T-helper 2 cell treated with Interferon-gamma antibody and Interleukin-4, amounts not matched to agents 5 μg/mL and 100 μg/mL, for 36 hours (primary cell): ENCODE measurements at regions not wholly inside any gene's neighbourhood (a gene's known extent, or its start where the extent isn't known, plus 50 kb on each side); places are given as distances from the start of the nearest gene placed in this dataset.

Experiments used
- DNase-seq: peaks from one replicate; pipeline ENCODE4 v3.0.0; 2021; ENCODE audit warnings: low spot score
- H3K27ac Mint-ChIP-seq: one replicate; pipeline ENCODE4 v1.8.0; 2021; ENCODE audit warnings: mild to moderate bottlenecking, mixed read lengths
- H3K27me3 Mint-ChIP-seq: one replicate; pipeline ENCODE4 v1.8.0; 2021; ENCODE audit warnings: low read depth, mixed read lengths
- H3K36me3 Mint-ChIP-seq: one replicate; pipeline ENCODE4 v1.8.0; 2021; ENCODE audit warnings: low read depth, mixed read lengths
- H3K4me1 Mint-ChIP-seq: one replicate; pipeline ENCODE4 v1.8.0; 2021; ENCODE audit warnings: low read depth, mixed read lengths
- H3K4me3 Mint-ChIP-seq: one replicate; pipeline ENCODE4 v1.8.0; 2022; ENCODE audit warnings: mild to moderate bottlenecking, moderate library complexity, mixed read lengths
- H3K9me3 Mint-ChIP-seq: one replicate; pipeline ENCODE4 v1.8.0; 2021; ENCODE audit warnings: mixed read lengths

DNA sequence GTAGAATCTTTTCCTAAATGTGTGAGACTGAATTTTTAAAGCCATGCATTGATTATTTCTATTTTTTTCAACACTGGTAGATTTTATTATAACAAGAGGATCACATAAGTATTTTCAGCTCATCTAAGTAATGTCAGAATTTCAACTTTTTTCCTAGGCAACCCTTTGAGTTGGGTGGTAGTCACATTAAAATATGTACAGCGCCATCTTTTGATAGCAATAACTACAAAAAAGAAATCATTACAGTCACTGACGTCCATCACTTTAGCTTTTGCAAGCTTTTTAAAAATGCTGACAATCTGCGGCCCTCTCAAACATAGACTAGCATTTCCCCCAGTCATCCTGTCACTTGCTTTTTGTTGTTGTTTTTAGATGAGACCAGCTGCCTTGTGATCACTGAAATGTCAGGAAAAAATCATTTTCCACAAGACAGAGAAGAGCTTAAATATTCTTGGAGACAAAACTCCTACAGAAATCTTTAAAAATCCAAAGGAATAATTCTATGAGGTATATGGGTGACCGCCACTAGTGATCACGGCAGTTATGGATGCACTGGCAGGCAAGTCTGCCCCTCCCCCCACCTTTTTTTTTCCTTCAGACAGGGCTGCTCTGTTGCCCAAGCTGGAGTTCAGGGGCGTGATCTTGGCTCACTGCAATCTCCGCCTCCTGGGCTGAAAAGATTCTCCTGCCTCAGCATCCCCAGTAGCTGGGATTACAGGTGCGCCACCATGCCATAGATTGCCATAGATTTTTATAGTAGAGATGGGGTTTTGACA, 384.0 kb upstream of the KCNMB2 start:
- Mint-ChIP-seq H3K4me1 (no peaks in the 10 kb centered on the region), H3K36me3 (no peaks in the 10 kb centered on the region), H3K4me3 (no peak overlapping the region), H3K9me3 (no peaks in the 10 kb centered on the region), H3K27me3 (no peaks in the 10 kb centered on the region), H3K27ac (no peak overlapping the region)
- no peak for DNase-seq

DNA sequence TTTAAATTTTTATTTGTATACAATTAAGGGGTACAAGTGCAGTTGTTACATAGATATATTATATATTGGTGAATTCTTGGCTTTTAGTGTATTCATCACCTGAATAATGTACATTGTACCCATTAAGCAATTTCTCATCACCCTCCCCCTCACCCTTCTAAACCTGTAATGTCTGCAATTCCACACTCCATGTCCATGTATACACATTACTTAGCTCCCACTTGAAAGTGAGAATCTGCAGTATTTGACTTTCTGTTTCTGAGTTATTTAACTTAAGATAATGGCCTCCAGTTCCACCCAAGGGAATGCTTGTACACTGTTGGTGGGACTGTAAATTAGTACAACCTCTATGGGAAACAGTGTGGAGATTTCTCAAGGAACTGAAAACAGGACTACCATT, 383.2 kb upstream of the KCNMB2 start:
- Mint-ChIP-seq H3K4me1 (no peaks in the 10 kb centered on the region), H3K9me3 (no peaks in the 10 kb centered on the region), H3K4me3 (no peak overlapping the region), H3K27me3 (no peaks in the 10 kb centered on the region), H3K27ac (no peak overlapping the region), H3K36me3 (no peaks in the 10 kb centered on the region)
- no peak for DNase-seq

DNA sequence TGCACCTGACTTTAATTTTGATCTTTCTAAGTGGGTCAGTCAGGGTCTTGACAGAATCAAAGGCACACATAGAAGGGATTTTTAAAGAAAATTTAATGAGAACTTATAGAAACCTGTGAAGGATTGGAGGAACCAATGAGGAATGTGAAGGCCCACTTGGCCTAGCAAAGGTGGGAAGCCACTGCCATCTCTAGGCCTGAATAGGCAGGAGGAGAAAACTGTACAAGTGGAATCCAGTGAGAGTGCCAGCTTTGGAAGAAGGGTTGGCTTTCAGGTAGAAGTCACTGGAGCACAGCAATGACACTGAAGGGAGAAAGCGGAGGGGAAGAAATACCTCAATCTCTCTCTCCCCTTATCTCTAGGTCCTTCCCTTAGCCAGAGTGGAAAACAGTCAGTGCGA, 380.7 kb upstream of the KCNMB2 start:
- no peaks in the 10 kb centered on the region for H3K9me3 Mint-ChIP-seq
- no peaks in the 10 kb centered on the region for H3K4me1 Mint-ChIP-seq
- H3K36me3 Mint-ChIP-seq, result no peaks in the 10 kb centered on the region
- H3K4me3 Mint-ChIP-seq, result no peak overlapping the region
- no peak for DNase-seq
- no peak overlapping the region for H3K27ac Mint-ChIP-seq
- H3K27me3 Mint-ChIP-seq, result no peaks in the 10 kb centered on the region

DNA sequence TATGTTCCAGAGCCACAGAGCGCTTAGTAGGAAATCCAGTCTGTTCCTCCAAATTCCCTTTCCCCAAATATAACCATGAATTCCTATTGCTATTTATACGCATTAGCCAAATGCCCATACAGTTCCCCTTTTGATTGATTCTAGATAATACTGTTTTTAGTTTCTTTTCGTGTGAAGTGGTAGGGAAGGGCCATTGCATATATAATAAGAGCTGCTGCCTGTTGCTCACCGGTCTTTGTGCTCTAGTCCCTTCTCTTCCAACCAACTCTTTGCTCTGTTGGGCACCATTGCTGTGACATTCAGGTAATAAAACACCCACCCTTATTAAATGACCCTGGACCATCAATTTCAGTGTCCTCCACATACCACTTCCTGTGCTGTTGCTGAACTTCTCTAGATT, 379.9 kb upstream of the KCNMB2 start:
- H3K4me1 Mint-ChIP-seq, result no peaks in the 10 kb centered on the region
- no peaks in the 10 kb centered on the region for H3K9me3 Mint-ChIP-seq
- H3K27ac Mint-ChIP-seq, result no peak overlapping the region
- H3K36me3 Mint-ChIP-seq, result no peaks in the 10 kb centered on the region
- no peaks in the 10 kb centered on the region for H3K27me3 Mint-ChIP-seq
- no peak for DNase-seq
- no peak overlapping the region for H3K4me3 Mint-ChIP-seq

DNA sequence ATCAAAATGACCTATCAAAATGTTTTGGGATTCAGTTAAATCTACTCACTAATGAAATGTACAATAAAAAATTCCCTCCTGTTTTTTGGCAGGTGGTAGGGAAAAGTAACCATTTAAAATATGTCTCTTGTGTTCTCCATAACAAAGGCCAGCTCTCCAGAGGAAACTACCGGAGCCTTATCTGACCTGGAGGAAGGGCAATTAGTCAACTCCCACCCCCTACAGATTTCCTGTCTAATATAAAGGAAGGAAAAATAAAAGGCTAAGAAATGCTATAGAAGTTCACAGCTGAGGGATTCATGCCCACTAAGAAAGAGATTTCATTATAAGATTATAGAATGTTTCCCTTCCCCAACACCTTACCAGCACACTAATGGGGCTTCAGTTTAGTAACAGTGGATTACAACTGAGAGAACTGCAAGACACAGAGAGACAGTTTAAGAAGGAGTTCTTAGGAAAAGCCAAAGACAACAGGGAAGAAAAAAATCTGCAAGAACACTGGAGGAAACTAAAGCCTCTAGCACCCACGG, 376.5 kb upstream of the KCNMB2 start:
- Mint-ChIP-seq H3K4me1 (no peaks in the 10 kb centered on the region), H3K27me3 (no peaks in the 10 kb centered on the region), H3K9me3 (no peaks in the 10 kb centered on the region), H3K4me3 (no peak overlapping the region), H3K27ac (no peak overlapping the region), H3K36me3 (no peaks in the 10 kb centered on the region)
- no peak for DNase-seq

DNA sequence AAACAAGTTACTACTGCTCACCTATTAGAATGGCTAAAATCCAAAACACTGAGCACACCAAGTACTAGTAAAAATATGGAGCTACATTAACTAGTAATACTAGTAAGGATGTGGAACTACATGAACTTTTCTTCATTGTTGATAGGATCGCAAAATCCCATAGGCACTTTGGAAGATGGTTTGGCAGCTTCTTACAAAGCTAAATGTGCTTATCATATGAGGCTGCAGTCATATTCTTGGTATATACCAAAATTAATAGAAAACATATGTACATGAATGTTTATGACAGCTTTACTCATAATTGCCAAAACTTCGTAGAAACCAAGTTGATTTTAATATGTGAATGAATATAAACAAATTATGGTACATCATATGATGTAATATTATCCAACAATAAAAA, 366.8 kb upstream of the KCNMB2 start:
- Mint-ChIP-seq H3K4me3 (no peak overlapping the region), H3K36me3 (no peaks in the 10 kb centered on the region), H3K27me3 (no peaks in the 10 kb centered on the region), H3K9me3 (no peaks in the 10 kb centered on the region), H3K4me1 (no peaks in the 10 kb centered on the region), H3K27ac (no peak overlapping the region)
- DNase-seq, result no peak

DNA sequence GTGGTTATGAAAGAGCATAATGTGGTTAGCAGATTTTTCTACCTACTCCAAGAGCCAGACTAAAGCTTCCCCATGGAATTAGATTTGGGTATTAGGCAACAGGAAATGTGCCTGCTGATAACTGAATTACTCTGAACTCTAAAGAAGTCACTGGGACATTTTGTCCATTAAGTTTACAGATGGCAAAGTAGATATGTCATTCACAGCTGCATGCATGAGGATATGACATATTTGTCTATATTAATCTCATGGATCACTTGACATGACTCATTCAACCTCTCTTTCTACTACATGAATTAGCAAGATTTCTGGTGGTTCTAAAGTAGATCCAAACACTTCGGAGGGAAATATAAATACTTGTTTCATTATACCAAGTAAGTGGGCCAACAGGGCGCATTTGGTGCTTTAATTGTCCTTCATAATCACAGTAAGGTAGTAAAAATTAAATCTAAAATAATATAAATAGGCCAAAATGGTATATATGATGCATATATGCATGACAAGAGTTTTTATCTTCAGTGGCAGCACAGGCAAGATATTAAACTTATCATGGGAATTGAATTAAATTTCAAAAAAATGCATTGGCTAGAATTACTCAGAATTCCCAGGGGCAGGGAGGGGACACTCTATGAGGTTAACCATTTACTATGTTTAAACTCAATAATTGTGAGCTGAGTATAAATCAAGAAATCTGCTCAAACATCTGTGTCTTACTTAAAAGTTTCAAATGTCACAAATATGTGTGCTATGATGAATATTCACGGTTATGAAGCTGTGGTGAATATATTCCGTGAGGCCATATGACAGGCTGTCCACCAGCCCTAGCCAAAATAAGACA, 365.3 kb upstream of the KCNMB2 start:
- Mint-ChIP-seq H3K4me3 (no peak overlapping the region), H3K4me1 (no peaks in the 10 kb centered on the region), H3K9me3 (no peaks in the 10 kb centered on the region), H3K27me3 (no peaks in the 10 kb centered on the region), H3K36me3 (no peaks in the 10 kb centered on the region), H3K27ac (no peak overlapping the region)
- no peak for DNase-seq

DNA sequence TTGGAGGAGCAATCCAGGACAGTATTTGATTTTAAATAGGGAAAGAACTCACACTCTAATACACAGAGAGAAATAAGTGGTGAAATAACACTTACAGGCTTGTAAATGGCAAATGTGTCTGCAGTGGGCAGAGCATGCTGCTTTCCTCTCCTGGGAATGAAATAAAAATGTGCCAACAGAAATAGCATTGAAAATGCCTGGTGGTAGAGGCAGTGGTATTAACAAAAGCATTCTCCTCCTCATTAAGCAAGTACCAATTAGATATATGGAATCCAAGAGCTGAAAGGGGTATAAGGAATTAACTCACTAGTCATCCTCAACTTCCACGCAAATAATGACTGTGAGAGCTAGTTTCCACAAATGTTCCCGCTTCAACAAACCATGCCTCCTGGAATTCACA, 364.1 kb upstream of the KCNMB2 start:
- Mint-ChIP-seq H3K36me3 (no peaks in the 10 kb centered on the region), H3K27ac (no peak overlapping the region), H3K27me3 (no peaks in the 10 kb centered on the region), H3K9me3 (no peaks in the 10 kb centered on the region), H3K4me3 (no peak overlapping the region), H3K4me1 (no peaks in the 10 kb centered on the region)
- DNase-seq, result no peak

DNA sequence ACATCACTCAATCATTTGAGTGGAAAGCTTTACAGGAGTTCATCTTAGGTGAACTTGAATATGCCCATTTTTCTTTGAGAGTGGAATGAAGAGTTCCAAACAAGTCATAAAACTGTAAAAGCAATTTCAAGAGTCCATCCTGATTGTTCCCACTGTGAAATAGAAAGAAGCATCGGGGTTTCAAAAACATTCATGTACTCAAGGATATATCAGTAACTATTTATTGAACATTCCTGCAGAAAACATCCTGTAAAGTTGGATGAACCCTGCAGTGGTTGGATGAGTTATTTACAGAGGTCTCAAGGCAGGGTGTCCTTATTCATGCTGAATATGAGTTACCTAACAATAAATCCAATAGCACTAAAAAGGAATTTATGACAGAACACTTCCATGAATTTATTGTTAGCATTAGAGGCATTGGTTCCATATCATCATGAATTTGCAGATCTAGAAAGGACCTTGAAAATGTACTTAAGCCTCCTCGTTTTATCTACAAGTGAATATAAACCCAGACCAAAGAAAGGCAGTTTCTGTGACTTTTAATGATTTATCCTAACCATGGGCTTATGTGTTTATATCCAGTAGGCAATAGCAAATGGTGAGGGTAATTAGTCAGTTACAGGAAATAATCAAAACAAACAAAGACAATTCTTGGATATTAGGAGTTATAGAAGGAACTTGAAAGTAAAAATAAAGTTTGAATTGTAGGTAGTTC, 361.9 kb upstream of the KCNMB2 start:
- H3K36me3 Mint-ChIP-seq, result no peaks in the 10 kb centered on the region
- H3K27me3 Mint-ChIP-seq, result no peaks in the 10 kb centered on the region
- no peaks in the 10 kb centered on the region for H3K9me3 Mint-ChIP-seq
- no peak overlapping the region for H3K4me3 Mint-ChIP-seq
- H3K4me1 Mint-ChIP-seq, result no peaks in the 10 kb centered on the region
- H3K27ac Mint-ChIP-seq, result no peak overlapping the region
- no peak for DNase-seq

DNA sequence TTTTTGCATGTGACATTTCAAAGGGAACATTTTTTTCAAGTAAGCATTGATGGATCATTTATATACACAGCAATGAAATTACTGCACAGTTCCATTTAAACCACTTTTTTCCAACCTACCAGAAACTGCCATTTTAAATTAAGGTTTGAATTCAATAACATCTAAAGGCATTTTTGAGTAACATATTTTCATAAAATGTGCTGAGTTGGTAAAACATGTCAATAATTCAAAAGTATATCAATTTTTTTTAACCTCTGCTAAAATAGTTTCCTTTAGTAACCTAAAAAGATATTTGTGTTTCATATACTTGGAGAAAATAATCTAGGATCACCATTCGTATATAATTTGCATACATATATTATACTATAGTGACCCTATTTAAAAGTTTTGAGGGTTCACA, 355.1 kb upstream of the KCNMB2 start:
- Mint-ChIP-seq H3K27ac (no peak overlapping the region), H3K4me1 (no peaks in the 10 kb centered on the region), H3K36me3 (no peaks in the 10 kb centered on the region), H3K4me3 (no peak overlapping the region), H3K9me3 (no peaks in the 10 kb centered on the region), H3K27me3 (no peaks in the 10 kb centered on the region)
- no peak for DNase-seq

DNA sequence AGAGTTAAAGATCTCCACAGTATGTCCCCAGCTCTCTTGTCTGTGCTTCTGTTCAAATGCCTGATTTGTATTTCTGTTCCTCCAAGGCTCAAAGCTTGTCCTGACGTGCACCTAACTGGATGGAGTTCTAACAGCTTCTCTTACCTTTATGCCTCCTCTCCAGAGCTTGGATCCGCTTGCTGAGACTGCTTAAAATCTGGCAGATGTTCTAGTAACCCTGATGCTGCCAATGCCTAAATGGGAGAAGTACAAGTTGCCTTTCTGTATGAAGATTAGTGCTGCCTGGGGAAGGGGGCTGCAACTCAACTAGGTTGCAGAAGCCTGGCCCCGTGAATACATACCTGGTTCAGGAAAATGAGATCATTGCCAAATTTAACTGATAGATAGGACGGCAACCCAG, 354.5 kb upstream of the KCNMB2 start:
- no peaks in the 10 kb centered on the region for H3K4me1 Mint-ChIP-seq
- H3K27me3 Mint-ChIP-seq, result no peaks in the 10 kb centered on the region
- no peaks in the 10 kb centered on the region for H3K36me3 Mint-ChIP-seq
- no peak for DNase-seq
- no peaks in the 10 kb centered on the region for H3K9me3 Mint-ChIP-seq
- H3K27ac Mint-ChIP-seq, result no peak overlapping the region
- H3K4me3 Mint-ChIP-seq, result no peak overlapping the region

DNA sequence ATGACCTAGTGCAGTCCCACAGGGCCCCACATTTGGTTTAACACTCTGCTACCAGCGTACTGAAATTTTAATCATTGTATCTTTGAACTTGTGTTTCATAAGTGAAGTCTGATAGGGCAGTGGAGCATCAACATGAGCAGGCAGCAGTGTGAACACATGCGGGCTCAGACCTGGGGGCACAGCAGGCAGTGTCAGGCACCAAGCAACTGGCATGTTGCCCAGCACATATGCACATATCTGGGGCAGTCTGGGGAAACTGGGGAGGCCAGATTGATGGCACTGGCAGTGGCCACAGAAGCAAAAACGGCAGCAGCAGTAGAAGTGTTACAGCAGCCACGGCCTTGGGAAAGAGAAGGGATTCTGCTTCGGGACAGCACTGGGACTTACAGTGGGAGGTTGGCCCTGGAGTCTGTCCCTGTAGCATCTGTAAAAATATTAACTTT, 353.9 kb upstream of the KCNMB2 start:
- H3K4me3 Mint-ChIP-seq, result no peak overlapping the region
- H3K9me3 Mint-ChIP-seq, result no peaks in the 10 kb centered on the region
- H3K27ac Mint-ChIP-seq, result no peak overlapping the region
- no peak for DNase-seq
- H3K27me3 Mint-ChIP-seq, result no peaks in the 10 kb centered on the region
- no peaks in the 10 kb centered on the region for H3K36me3 Mint-ChIP-seq
- no peaks in the 10 kb centered on the region for H3K4me1 Mint-ChIP-seq

DNA sequence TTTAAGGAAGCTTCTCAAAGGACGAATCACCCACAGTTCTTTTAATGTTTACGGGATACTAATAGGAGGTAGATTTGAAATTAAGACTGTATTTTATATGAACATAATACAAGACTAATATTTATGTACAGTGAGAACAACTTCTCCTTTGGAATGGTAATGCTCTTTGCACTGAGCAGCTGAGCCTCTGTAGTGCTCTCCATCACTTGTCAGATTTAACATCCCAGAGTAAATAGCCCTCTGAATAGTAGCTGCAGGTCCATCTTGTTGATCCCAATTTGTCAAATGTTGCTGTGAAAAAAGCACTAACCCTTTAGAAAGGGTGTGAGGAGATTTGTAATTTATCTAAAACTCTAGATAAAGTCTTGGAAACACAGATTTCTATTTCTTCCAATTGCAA, 351.4 kb upstream of the KCNMB2 start:
- H3K4me3 Mint-ChIP-seq, result no peak overlapping the region
- H3K4me1 Mint-ChIP-seq, result no peaks in the 10 kb centered on the region
- no peaks in the 10 kb centered on the region for H3K36me3 Mint-ChIP-seq
- no peak for DNase-seq
- H3K27ac Mint-ChIP-seq, result no peak overlapping the region
- no peaks in the 10 kb centered on the region for H3K27me3 Mint-ChIP-seq
- H3K9me3 Mint-ChIP-seq, result no peaks in the 10 kb centered on the region

DNA sequence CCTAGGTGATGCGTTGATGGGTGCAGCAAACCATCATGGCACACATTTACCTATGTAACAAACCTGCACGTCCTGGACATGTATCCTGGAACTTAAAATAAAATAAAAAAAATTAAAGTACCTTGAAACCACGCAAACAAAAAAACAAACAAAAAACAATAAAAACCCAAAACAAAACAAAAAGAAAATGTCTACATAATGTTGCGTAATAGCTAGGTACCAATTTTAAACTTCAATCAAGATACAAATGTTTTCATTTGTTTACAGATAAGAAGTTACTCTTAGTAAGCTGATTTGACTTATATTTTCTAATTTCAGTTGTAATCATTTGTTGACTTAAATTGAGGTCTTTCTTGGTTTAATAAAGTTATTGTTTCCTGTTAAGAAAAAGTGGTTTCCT, 349.6 kb upstream of the KCNMB2 start:
- Mint-ChIP-seq H3K27ac (no peak overlapping the region), H3K4me1 (no peaks in the 10 kb centered on the region), H3K27me3 (no peaks in the 10 kb centered on the region), H3K4me3 (no peak overlapping the region), H3K36me3 (no peaks in the 10 kb centered on the region), H3K9me3 (no peaks in the 10 kb centered on the region)
- no peak for DNase-seq
